Stomach smooth muscle (tissue), 2 donors: ENCODE measurements at regions not wholly inside any gene's neighbourhood (a gene's known extent, or its start where the extent isn't known, plus 50 kb on each side); places are given as distances from the start of the nearest gene placed in this dataset.
"Not testable (repeated sequence)": the region's sequence is repeated elsewhere in the genome, so short reads cannot be mapped to it uniquely, and the experiment has no call there.

Experiments
- H3K27ac ChIP-seq: one replicate; pipeline ENCODE4 v1.7.0; 2013; ENCODE audit warnings: mild to moderate bottlenecking, low read length, inconsistent platforms
- H3K27me3 ChIP-seq, 2 donors: one replicate each; pipeline ENCODE4 v1.7.0; 2013; ENCODE audit warnings: low read length in 2 of 2; ENCODE audit not compliant: insufficient read depth in 2 of 2, control insufficient read depth in 1 of 2
- H3K36me3 ChIP-seq, 2 donors: one replicate each; pipeline ENCODE4 v1.7.0; 2013; ENCODE audit warnings: low read length in 2 of 2; ENCODE audit not compliant: control insufficient read depth in 2 of 2, insufficient read depth in 2 of 2
- H3K4me1 ChIP-seq: one replicate; pipeline ENCODE4 v1.7.0; 2013; ENCODE audit warnings: low read length; ENCODE audit not compliant: control insufficient read depth, insufficient read depth
- H3K4me3 ChIP-seq, 2 donors: one replicate each; pipeline ENCODE4 v1.7.0; 2013; ENCODE audit warnings: low read length in 2 of 2
- H3K9ac ChIP-seq, 2 donors: one replicate each; pipeline ENCODE4 v1.7.0; 2013; ENCODE audit warnings: low read length in 2 of 2, mild to moderate bottlenecking in 1 of 2
- H3K9me3 ChIP-seq, 2 donors: one replicate each; pipeline ENCODE4 v1.7.0; 2013; ENCODE audit warnings: low read length in 2 of 2; ENCODE audit not compliant: control insufficient read depth in 2 of 2
- donor health status: healthy.
- donor health status: Pancreatic carcinoma.

DNA sequence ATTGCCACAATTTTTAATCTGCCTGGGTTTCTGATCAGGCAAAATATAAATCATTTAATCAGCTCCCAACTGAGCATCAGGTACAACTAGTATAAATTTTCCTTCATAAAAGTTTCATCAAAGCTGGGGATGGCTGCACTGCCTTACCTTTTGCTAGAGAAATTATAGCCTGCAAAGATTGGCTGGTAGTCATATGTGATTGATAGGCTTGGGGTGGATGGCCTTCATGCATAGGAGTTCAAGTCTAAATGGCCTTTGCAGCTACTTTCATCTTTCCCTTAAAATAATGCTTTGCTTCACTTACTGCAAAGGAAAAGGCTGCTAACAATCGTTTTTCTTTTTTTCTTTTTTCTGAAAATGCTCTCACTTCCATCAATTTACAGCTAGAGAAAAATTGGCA, 739.7 kb downstream of the CENPC start:
- Histone ChIP-seq H3K9ac (no peak overlapping the region), H3K27ac (no peak overlapping the region), H3K4me3 (no peak overlapping the region), H3K4me1 (no peaks in the 10 kb centered on the region), H3K9me3 (no peaks in the 10 kb centered on the region), H3K27me3 (no peaks in the 10 kb centered on the region), H3K36me3 (no peaks in the 10 kb centered on the region)

- Histone ChIP-seq H3K4me3 (no peak overlapping the region), H3K4me1 (no peaks in the 10 kb centered on the region), H3K27me3 (no peaks in the 10 kb centered on the region), H3K36me3 (no peaks in the 10 kb centered on the region), H3K9me3 (no peaks in the 10 kb centered on the region), H3K9ac (no peak overlapping the region), H3K27ac (no peak overlapping the region)
Measured at GRCh38 chr4:66804979-66805378, 740.3 kb downstream of the CENPC start.

- no peaks in the 10 kb centered on the region for H3K36me3 ChIP-seq
- H3K4me3 ChIP-seq: no peak overlapping the region
- no peak overlapping the region for H3K27ac ChIP-seq
- H3K9ac ChIP-seq: no peak overlapping the region
- no peaks in the 10 kb centered on the region for H3K4me1 ChIP-seq
- no peaks in the 10 kb centered on the region for H3K27me3 ChIP-seq
- no peaks in the 10 kb centered on the region for H3K9me3 ChIP-seq
Measured at GRCh38 chr4:66797608-66798007, 747.7 kb downstream of the CENPC start.

DNA sequence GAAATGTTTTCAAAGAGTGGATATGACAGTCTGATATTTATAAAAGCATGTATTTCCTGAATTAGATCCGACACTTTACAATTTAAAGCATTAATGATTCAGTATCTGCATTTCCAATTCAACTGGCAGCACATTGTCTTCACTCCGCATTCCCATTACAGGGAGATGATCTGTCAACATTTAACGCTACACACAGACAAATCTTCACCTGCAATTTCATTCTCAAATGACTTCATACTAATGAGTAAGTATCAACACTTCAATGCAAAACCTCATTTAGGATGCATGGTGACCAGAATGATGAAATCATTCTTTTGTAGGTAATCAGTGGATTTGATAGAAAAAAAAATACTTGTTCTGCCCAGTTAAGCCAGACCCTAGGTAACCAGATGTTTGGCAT, 749.6 kb downstream of the CENPC start:
- H3K4me1 ChIP-seq: no peaks in the 10 kb centered on the region
- H3K9ac ChIP-seq: no peak overlapping the region
- H3K9me3 ChIP-seq: no peaks in the 10 kb centered on the region
- no peak overlapping the region for H3K4me3 ChIP-seq
- H3K27ac ChIP-seq: no peak overlapping the region
- H3K36me3 ChIP-seq: no peaks in the 10 kb centered on the region
- no peaks in the 10 kb centered on the region for H3K27me3 ChIP-seq

DNA sequence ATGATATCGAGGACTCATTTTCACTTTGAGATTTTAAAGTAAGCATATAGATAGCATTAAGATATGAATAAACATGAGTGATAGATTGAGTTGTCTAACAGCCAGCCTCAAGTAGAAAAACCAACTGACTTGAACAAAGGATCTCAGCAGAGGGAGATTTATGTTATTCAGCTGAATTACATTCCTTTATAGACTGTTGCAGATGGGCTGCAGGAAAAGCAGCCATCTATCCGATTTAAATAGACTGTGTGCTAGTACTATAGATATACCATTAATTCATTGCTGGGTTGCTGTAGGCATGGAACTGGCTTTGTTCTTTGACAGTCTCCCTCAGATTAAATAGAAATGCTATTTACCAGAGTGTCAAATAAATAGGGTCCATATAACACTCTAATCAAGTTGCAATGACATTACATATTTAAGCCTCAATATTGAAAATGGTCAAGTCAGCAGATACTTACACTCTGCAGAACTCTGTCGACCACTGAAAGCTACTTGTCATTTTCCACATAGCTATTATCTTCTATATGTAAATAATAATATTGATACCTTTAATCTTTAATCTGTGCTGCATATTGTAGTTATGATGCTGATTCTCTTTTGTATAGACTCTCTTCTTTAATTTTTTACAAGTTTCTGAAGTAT, 750.8 kb downstream of the CENPC start:
- H3K27me3 ChIP-seq: no peaks in the 10 kb centered on the region
- no peak overlapping the region for H3K27ac ChIP-seq
- H3K36me3 ChIP-seq: no peaks in the 10 kb centered on the region
- H3K4me3 ChIP-seq: no peak overlapping the region
- no peaks in the 10 kb centered on the region for H3K4me1 ChIP-seq
- H3K9me3 ChIP-seq: no peaks in the 10 kb centered on the region
- no peak overlapping the region for H3K9ac ChIP-seq

DNA sequence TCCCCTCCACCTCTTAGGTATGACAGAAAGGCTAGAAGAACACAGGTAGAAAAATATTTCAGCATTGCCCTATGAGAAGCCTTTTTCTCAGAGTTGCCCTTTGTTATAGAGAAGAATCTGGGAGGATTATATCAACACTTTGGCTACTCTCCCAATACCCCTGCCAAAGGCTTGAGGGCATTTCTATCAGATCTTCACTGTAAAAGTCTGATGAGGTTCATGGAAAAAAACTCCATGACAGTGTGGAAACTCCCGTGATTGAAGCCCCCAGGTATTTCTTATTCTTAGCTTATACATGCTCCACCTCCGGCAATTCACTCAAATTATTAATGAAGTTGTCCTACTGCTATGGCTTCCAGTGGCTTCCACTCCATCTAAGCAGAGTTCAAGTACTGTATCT, 753.6 kb downstream of the CENPC start:
- no peaks in the 10 kb centered on the region for H3K27me3 ChIP-seq
- no peaks in the 10 kb centered on the region for H3K9me3 ChIP-seq
- H3K9ac ChIP-seq: no peak overlapping the region
- H3K4me3 ChIP-seq: no peak overlapping the region
- no peaks in the 10 kb centered on the region for H3K36me3 ChIP-seq
- H3K27ac ChIP-seq: no peak overlapping the region
- H3K4me1 ChIP-seq: no peaks in the 10 kb centered on the region

DNA sequence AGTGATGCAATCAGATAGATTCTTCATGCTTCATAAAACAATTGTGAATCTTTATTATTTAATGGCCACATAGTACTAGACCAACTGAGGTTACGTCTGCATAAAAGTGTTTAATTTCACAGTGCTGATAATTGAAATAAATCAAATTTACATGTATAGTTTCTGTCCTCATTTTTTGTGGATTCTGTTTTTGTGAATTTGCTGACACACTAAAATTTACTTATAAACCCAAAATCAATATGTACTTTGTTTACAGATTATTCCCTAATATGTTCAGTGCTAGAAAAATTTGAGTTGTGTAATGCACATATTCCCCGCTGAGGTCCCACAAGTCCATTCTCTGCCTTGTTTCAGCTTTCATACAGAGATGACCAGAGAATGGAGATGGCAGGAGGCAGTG, 759.8 kb downstream of the CENPC start:
- Histone ChIP-seq H3K27ac (no peak overlapping the region), H3K27me3 (no peaks in the 10 kb centered on the region), H3K9ac (no peak overlapping the region), H3K4me3 (no peak overlapping the region), H3K36me3 (no peaks in the 10 kb centered on the region), H3K9me3 (no peaks in the 10 kb centered on the region), H3K4me1 (no peaks in the 10 kb centered on the region)

DNA sequence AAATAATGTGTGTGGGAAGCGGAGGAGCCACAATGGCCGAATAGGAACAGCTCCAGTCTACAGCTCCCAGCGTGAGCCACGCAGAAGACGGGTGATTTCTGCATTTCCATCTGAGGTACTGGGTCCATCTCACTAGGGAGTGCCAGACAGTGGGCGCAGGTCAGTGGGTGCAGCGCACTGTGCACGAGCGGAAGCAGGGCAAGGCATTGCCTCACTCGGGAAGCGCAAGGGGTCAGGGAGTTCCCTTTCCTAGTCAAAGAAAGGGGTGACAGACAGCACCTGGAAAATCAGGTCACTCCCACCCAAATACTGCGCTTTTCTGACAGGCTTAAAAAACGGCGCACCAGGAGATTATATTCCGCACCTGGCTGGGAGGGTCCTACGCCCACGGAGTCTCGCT, 762.6 kb downstream of the CENPC start:
- H3K9me3 ChIP-seq, H3K27ac ChIP-seq, H3K4me1 ChIP-seq, H3K9ac ChIP-seq, H3K4me3 ChIP-seq, H3K36me3 ChIP-seq, H3K27me3 ChIP-seq: not testable (repeated sequence)

GRCh38 chr4:66777097-66777496, 768.2 kb downstream of the CENPC start:
- no peaks in the 10 kb centered on the region for H3K9me3 ChIP-seq
- H3K27ac ChIP-seq: no peak overlapping the region
- H3K36me3 ChIP-seq: no peaks in the 10 kb centered on the region
- no peak overlapping the region for H3K9ac ChIP-seq
- H3K4me3 ChIP-seq: no peak overlapping the region
- H3K4me1 ChIP-seq: no peaks in the 10 kb centered on the region
- H3K27me3 ChIP-seq: no peaks in the 10 kb centered on the region

- no peaks in the 10 kb centered on the region for H3K27me3 ChIP-seq
- no peak overlapping the region for H3K9ac ChIP-seq
- no peaks in the 10 kb centered on the region for H3K4me1 ChIP-seq
- H3K4me3 ChIP-seq: no peak overlapping the region
- H3K36me3 ChIP-seq: no peaks in the 10 kb centered on the region
- H3K9me3 ChIP-seq: no peaks in the 10 kb centered on the region
- H3K27ac ChIP-seq: no peak overlapping the region
Measured at GRCh38 chr4:66769441-66769840, 775.9 kb downstream of the CENPC start.

DNA sequence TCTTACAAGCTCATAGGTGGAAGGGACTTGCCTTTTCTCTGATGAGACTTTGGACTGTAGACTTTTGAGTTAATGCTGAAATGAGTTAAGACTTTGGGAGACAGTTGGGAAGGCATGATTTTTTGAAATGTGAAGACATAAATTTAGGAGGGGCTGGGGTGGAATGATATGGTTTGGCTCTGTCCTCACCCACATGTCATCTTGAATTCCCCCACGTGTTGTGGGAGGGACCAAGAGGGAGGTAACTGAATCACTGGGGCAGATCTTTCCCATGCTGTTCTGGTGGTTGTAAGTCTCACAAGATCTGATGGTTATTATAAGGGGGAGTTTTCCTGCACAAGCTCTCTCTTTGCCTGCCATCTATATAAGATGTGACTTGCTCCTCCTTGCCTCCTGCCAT, 777.9 kb downstream of the CENPC start:
- Histone ChIP-seq H3K9ac (no peak overlapping the region), H3K4me3 (no peak overlapping the region), H3K36me3 (no peaks in the 10 kb centered on the region), H3K4me1 (no peaks in the 10 kb centered on the region), H3K9me3 (no peaks in the 10 kb centered on the region), H3K27ac (no peak overlapping the region), H3K27me3 (no peaks in the 10 kb centered on the region)
